Peyer's patch (tissue), 4 donors: ENCODE measurements at regions not wholly inside any gene's neighbourhood (a gene's known extent, or its start where the extent isn't known, plus 50 kb on each side); places are given as distances from the start of the nearest gene placed in this dataset.

Source experiments
- DNase-seq, 3 donors: peaks; one replicate each; pipeline ENCODE4 v3.0.0-alpha.2; 2017 to 2019
- H3K27ac ChIP-seq, 4 donors: fragments of 200-600 bp; sonication (generic); one replicate each; pipeline ENCODE4 v1.5.1; 2016 to 2019
- H3K27me3 ChIP-seq, 2 donors: fragments of 200-600 bp; sonication (generic); one replicate each; pipeline ENCODE4 v1.5.1; 2019
- H3K36me3 ChIP-seq, 3 donors: fragments of 200-600 bp; sonication (generic); one replicate each; pipeline ENCODE4 v1.5.1; 2016 to 2019
- H3K4me1 ChIP-seq, 4 donors: fragments of 200-600 bp; sonication (generic); one replicate each; pipeline ENCODE4 v1.5.1; 2016 to 2019
- H3K4me3 ChIP-seq, 4 donors: fragments of 200-600 bp; sonication (generic); 1 replicate in 3 of 4; 2 replicates in 1 of 4; pipeline ENCODE4 v1.5.1; 2016 to 2019; ENCODE audit warnings: mild to moderate bottlenecking in 1 of 4
- H3K9me3 ChIP-seq, 4 donors: fragments of 200-600 bp; sonication (generic); one replicate each; pipeline ENCODE4 v1.5.1; 2016 to 2019; ENCODE audit warnings: mild to moderate bottlenecking in 1 of 4
- CTCF ChIP-seq, 6 experiments: fragments of 450-650 bp in 4 of 6; fragments of 200-600 bp in 2 of 6; sonication (generic) in 1 of 6; IDR thresholded peaks; one replicate each; pipeline ENCODE4 v1.5.1; 2017 to 2019; ENCODE audit warnings: antibody characterized with exemption in 6 of 6, mild to moderate bottlenecking in 3 of 6, moderate library complexity in 1 of 6
- POLR2A ChIP-seq, 2 donors: fragments of 450-650 bp; IDR thresholded peaks; one replicate each; pipeline ENCODE4 v1.5.1; 2017; ENCODE audit warnings: antibody characterized with exemption in 2 of 2, mild to moderate bottlenecking in 2 of 2, moderate library complexity in 2 of 2

GRCh38 chr11:86184728-86185380, 59.7 kb upstream of the EED start:
- Histone ChIP-seq H3K36me3 (no peaks in the 10 kb centered on the region), H3K4me3 (no peak overlapping the region), H3K9me3 (no peaks in the 10 kb centered on the region), H3K27ac (no peak overlapping the region), H3K4me1 (peaks cover 0 to 15% (median 4%) of the 10 kb centered on the region in 4 donors), H3K27me3 (no peaks in the 10 kb centered on the region)
- TF ChIP-seq POLR2A (IDR thresholded peaks at IDR 0.05), result no peak
- no peak for TF ChIP-seq CTCF (IDR thresholded peaks at IDR 0.05)
- DNase-seq, result no peak

DNA sequence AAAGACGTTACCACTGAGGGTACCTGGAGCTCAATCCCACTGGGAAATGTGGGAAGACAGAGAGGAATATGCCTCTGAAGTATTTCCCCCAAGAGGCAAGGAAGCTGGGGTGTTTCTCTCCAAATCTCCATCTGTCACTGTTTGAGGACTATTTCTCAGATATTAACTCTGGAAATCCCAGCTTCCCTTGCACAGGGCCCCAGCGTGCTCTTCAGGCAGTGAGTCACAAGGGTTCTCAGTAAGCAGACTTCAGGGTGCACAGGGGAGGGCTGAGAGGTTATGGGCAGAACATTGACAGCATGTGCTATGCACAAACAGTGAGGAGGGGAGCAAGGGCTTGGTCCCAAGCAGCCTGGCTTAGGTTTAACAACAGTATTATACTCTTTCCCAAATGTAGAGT, 60.9 kb upstream of the EED start:
- TF ChIP-seq CTCF (IDR thresholded peaks at IDR 0.05), result no peak
- no peak for TF ChIP-seq POLR2A (IDR thresholded peaks at IDR 0.05)
- no peaks in the 10 kb centered on the region for H3K36me3 ChIP-seq
- H3K9me3 ChIP-seq, result no peaks in the 10 kb centered on the region
- DNase-seq, result no peak
- H3K27ac ChIP-seq, result peak overlapping the region in 1 of 4 donors; percentile 67
- H3K4me3 ChIP-seq, result no peak overlapping the region
- no peaks in the 10 kb centered on the region for H3K27me3 ChIP-seq
- H3K4me1 ChIP-seq, result peaks cover 0 to 15% (median 4%) of the 10 kb centered on the region in 4 donors

GRCh38 chr11:86182976-86183584, 61.5 kb upstream of the EED start:
- Histone ChIP-seq H3K36me3 (no peaks in the 10 kb centered on the region), H3K4me1 (peaks cover 0 to 15% (median 4%) of the 10 kb centered on the region in 4 donors), H3K9me3 (no peaks in the 10 kb centered on the region), H3K27me3 (no peaks in the 10 kb centered on the region), H3K4me3 (no peak overlapping the region), H3K27ac (peak overlapping the region in 2 of 4 donors; percentile 43 to 67)
- DNase-seq, result peak; percentile 72 to 89 (median 80)
- TF ChIP-seq CTCF (IDR thresholded peaks at IDR 0.05), result no peak
- no peak for TF ChIP-seq POLR2A (IDR thresholded peaks at IDR 0.05)

DNA sequence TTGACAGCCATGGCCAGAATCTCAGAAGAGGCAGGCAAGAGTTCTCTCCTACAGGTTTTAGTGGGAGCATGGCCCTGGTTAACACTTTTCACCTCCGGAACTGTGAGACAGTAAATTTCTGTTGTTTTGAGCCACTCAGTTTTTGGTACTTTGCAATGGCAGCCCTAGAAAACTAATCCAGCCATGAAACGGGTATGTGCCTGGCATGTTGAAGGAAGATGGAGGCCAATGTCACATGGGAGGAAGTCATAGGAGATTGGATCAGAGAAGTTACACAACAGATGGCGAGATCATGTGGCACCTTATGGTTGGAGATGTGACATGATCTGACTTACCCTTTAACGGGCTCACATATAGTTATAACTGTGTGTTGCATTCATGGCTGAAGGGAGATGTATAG, 63.2 kb upstream of the EED start:
- peaks cover 0 to 15% (median 4%) of the 10 kb centered on the region in 4 donors for H3K4me1 ChIP-seq
- DNase-seq, result no peak

DNA sequence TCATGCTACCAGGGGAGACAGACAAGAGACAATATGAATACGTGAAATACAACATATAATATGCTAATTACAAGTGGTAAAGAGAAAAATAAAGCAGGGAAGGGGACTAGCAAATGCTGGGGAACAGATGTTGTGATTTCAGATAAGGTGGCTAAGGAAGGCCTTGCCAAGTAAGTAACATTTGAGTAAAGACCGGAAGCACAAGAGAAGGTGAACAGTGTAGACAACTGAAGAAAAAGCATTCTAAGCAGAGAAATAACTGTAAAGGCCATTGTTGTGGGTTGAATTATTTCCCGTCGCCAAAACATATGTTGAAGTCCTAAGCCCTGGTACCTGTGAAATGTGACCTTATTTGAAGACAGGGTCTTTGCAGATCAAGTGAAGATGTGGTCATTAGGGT, 63.7 kb upstream of the EED start:
- H3K36me3 ChIP-seq, result no peaks in the 10 kb centered on the region
- TF ChIP-seq POLR2A (IDR thresholded peaks at IDR 0.05) (no peak), CTCF (IDR thresholded peaks at IDR 0.05) (no peak)
- peaks cover 0 to 15% (median 4%) of the 10 kb centered on the region in 4 donors for H3K4me1 ChIP-seq
- no peaks in the 10 kb centered on the region for H3K27me3 ChIP-seq
- H3K27ac ChIP-seq, result no peak overlapping the region
- DNase-seq, result no peak
- no peaks in the 10 kb centered on the region for H3K9me3 ChIP-seq
- H3K4me3 ChIP-seq, result no peak overlapping the region

More for the DNA sequence above, 63.2 kb upstream of the EED start:
- no peaks in the 10 kb centered on the region for H3K27me3 ChIP-seq
- TF ChIP-seq CTCF (IDR thresholded peaks at IDR 0.05) (no peak), POLR2A (IDR thresholded peaks at IDR 0.05) (no peak)
- H3K4me3 ChIP-seq, result no peak overlapping the region
- no peaks in the 10 kb centered on the region for H3K36me3 ChIP-seq
- H3K9me3 ChIP-seq, result no peaks in the 10 kb centered on the region
- H3K27ac ChIP-seq, result no peak overlapping the region
